GM23338 (cell line): ENCODE measurements at regions not wholly inside any gene's neighbourhood (a gene's known extent, or its start where the extent isn't known, plus 50 kb on each side); places are given as distances from the start of the nearest gene placed in this dataset.
A peak's percentile ranks its signal among the peaks of the same experiment; 100 is the strongest.

ENCODE experiments used
- ATAC-seq: fragments of 200-7000 bp; cut with Tn5 transposase; 3 replicates; pipeline ENCODE4 v1.9.1; 2020
- DNase-seq: peaks from one replicate; pipeline ENCODE4 v3.0.0-alpha.2; 2015; ENCODE audit warnings: low spot score
- H2AFZ ChIP-seq: fragments of 200-600 bp; sonication (generic); 2 replicates; pipeline ENCODE4 v1.8.0; 2016; ENCODE audit warnings: antibody characterized with exemption, mild to moderate bottlenecking, moderate library complexity
- H3F3A ChIP-seq: fragments of 200-600 bp; sonication (generic); replicated peaks from 2 replicates; pipeline ENCODE4 v1.8.0; 2017; ENCODE audit warnings: antibody characterized with exemption, mixed run types, low read depth
- H3K27ac ChIP-seq: fragments of 200-600 bp; sonication (generic); 2 replicates; pipeline ENCODE4 v1.6.1; 2016; ENCODE audit warnings: low read depth
- H3K27me3 ChIP-seq: fragments of 200-600 bp; sonication (generic); 2 replicates; pipeline ENCODE4 v1.8.0; 2016; ENCODE audit warnings: mild to moderate bottlenecking, mixed run types, moderate library complexity; ENCODE audit not compliant: insufficient read depth
- H3K36me3 ChIP-seq: fragments of 200-600 bp; sonication (generic); 2 replicates; pipeline ENCODE4 v1.8.0; 2016; ENCODE audit warnings: mild to moderate bottlenecking; ENCODE audit not compliant: insufficient read depth
- H3K4me1 ChIP-seq: fragments of 200-600 bp; sonication (generic); 2 replicates; pipeline ENCODE4 v1.8.0; 2016; ENCODE audit warnings: mild to moderate bottlenecking, moderate library complexity; ENCODE audit not compliant: insufficient read depth
- H3K4me2 ChIP-seq: fragments of 200-600 bp; sonication (generic); 2 replicates; pipeline ENCODE4 v1.7.1; 2017; ENCODE audit warnings: mixed run types
- H3K4me3 ChIP-seq: fragments of 200-600 bp; sonication (generic); 2 replicates; pipeline ENCODE4 v1.6.1; 2016; ENCODE audit warnings: mixed run types
- H3K79me2 ChIP-seq: fragments of 200-600 bp; sonication (generic); replicated peaks from 2 replicates; pipeline ENCODE4 v1.8.0; 2017; ENCODE audit warnings: mild to moderate bottlenecking; ENCODE audit not compliant: insufficient read depth
- H3K9me2 ChIP-seq: fragments of 200-600 bp; sonication (generic); 2 replicates; pipeline ENCODE4 v1.8.0; 2017; ENCODE audit not compliant: insufficient read depth
- H4K20me1 ChIP-seq: fragments of 200-600 bp; sonication (generic); replicated peaks from 2 replicates; pipeline ENCODE4 v1.8.0; 2017; ENCODE audit warnings: mild to moderate bottlenecking; ENCODE audit not compliant: insufficient read depth
- H3K27ac Mint-ChIP-seq: 2 replicates; pipeline ENCODE4 v1.8.0; 2020; ENCODE audit warnings: inconsistent platforms, mild to moderate bottlenecking, moderate library complexity, mixed read lengths
- H3K27me3 Mint-ChIP-seq: 3 replicates; pipeline ENCODE4 v1.8.0; 2022; ENCODE audit warnings: low read depth, mild to moderate bottlenecking, moderate library complexity, mixed read lengths, inconsistent platforms; ENCODE audit not compliant: insufficient read depth, poor library complexity
- H3K36me3 Mint-ChIP-seq: 3 replicates; pipeline ENCODE4 v1.8.0; 2021; ENCODE audit warnings: low read depth, mild to moderate bottlenecking, inconsistent platforms, moderate library complexity, mixed read lengths
- H3K4me1 Mint-ChIP-seq: 3 replicates; pipeline ENCODE4 v1.8.0; 2020; ENCODE audit warnings: mild to moderate bottlenecking, inconsistent platforms, mixed read lengths
- H3K4me3 Mint-ChIP-seq: 3 replicates; pipeline ENCODE4 v1.8.0; 2021; ENCODE audit warnings: moderate library complexity, mild to moderate bottlenecking, inconsistent platforms, mixed read lengths
- H3K9me3 Mint-ChIP-seq: 3 replicates; pipeline ENCODE4 v1.8.0; 2020; ENCODE audit warnings: moderate library complexity, mild to moderate bottlenecking, inconsistent platforms, mixed read lengths
- CTCF ChIP-seq, 2 experiments: fragments of 200-600 bp in 1 of 2; sonication (generic) in 1 of 2; conservative IDR thresholded peaks; 2 replicates each; pipeline versions ENCODE4 v1.5.1 to v1.6.1; 2016 to 2017; ENCODE audit warnings: antibody characterized with exemption in 2 of 2, low read depth in 2 of 2, mild to moderate bottlenecking in 2 of 2, moderate library complexity in 1 of 2
- ETS1 ChIP-seq: IDR thresholded peaks from 2 replicates; pipeline ENCODE4 v1.6.1; 2016; ENCODE audit warnings: antibody characterized with exemption
- EZH2phosphoT487 ChIP-seq: fragments of 200-600 bp; sonication (generic); IDR thresholded peaks from one replicate; pipeline ENCODE4 v1.8.1; 2018; ENCODE audit warnings: antibody characterized with exemption; ENCODE audit not compliant: unreplicated experiment
- JUNB ChIP-seq: IDR thresholded peaks from one replicate; pipeline ENCODE4 v1.6.1; 2016; ENCODE audit warnings: antibody characterized with exemption; ENCODE audit not compliant: unreplicated experiment
- NANOG ChIP-seq: IDR thresholded peaks from 2 replicates; pipeline ENCODE4 v1.6.1; 2016; ENCODE audit warnings: antibody characterized with exemption, borderline replicate concordance
- ZNF331 ChIP-seq: fragments of 250-450 bp; sonication (Bioruptor Pico); IDR thresholded peaks from 2 replicates; pipeline ENCODE4 v1.5.0; 2020; ENCODE audit warnings: low read depth, mild to moderate bottlenecking, moderate library complexity
- ZNF462 ChIP-seq: fragments of 250-450 bp; sonication (Bioruptor Pico); IDR thresholded peaks from 2 replicates; pipeline ENCODE4 v1.5.0; 2020; ENCODE audit warnings: mild to moderate bottlenecking, moderate library complexity

- H3K27me3 Mint-ChIP-seq = peaks cover 2% of the 10 kb centered on the region
- H3K4me1 Mint-ChIP-seq = no peaks in the 10 kb centered on the region
- no peaks in the 10 kb centered on the region for H3F3A ChIP-seq
- no peak overlapping the region for H3K27ac Mint-ChIP-seq
- H3K27ac ChIP-seq = no peak overlapping the region
- H3K9me3 Mint-ChIP-seq = no peaks in the 10 kb centered on the region
- H4K20me1 ChIP-seq = no peaks in the 10 kb centered on the region
- H3K4me1 ChIP-seq = no peaks in the 10 kb centered on the region
- H3K4me2 ChIP-seq = no peak overlapping the region
- H3K36me3 ChIP-seq = no peaks in the 10 kb centered on the region
- ATAC-seq (no peak), DNase-seq (no peak)
- no peaks in the 10 kb centered on the region for H3K9me2 ChIP-seq
- H2AFZ ChIP-seq = no peak overlapping the region
- H3K4me3 ChIP-seq = no peak overlapping the region
- H3K36me3 Mint-ChIP-seq = no peaks in the 10 kb centered on the region
- no peak overlapping the region for H3K4me3 Mint-ChIP-seq
- no peaks in the 10 kb centered on the region for H3K79me2 ChIP-seq
- TF ChIP-seq NANOG (no peak), ZNF331 (CRISPR knock-in tag) (no peak), CTCF (conservative IDR thresholded peaks at IDR 0.05; ENCODE audit: low read depth in 2 of 2) (peak in 1 of 2 experiments; percentile 32; a peak in 1 of 4 replicates), ETS1 (no peak), JUNB (no peak)
- no peaks in the 10 kb centered on the region for H3K27me3 ChIP-seq
These were observed 760.2 kb upstream of the SLC39A10 start for GRCh38 chr2:194896871-194897270.

GRCh38 chr2:194883711-194884110 lies 773.3 kb upstream of the SLC39A10 start:
- TF ChIP-seq CTCF (conservative IDR thresholded peaks at IDR 0.05; ENCODE audit: low read depth in 2 of 2) (no peak), JUNB (no peak), ZNF462 (CRISPR knock-in tag) (no peak), EZH2phosphoT487 (no peak)
- H3K27ac Mint-ChIP-seq = no peak overlapping the region
- no peaks in the 10 kb centered on the region for H3K79me2 ChIP-seq
- H3K4me2 ChIP-seq = no peak overlapping the region
- no peak overlapping the region for H3K4me3 Mint-ChIP-seq
- H3F3A ChIP-seq = no peaks in the 10 kb centered on the region
- no peaks in the 10 kb centered on the region for H3K36me3 Mint-ChIP-seq
- no peak overlapping the region for H2AFZ ChIP-seq
- H3K36me3 ChIP-seq = no peaks in the 10 kb centered on the region
- no peaks in the 10 kb centered on the region; the same call in 2 of the 3 replicates for H3K4me1 Mint-ChIP-seq
- no peaks in the 10 kb centered on the region for H3K9me3 Mint-ChIP-seq
- DNase-seq = no peak
- no peak overlapping the region for H3K4me3 ChIP-seq
- no peak overlapping the region for H3K27ac ChIP-seq
- no peaks in the 10 kb centered on the region for H4K20me1 ChIP-seq
- H3K9me2 ChIP-seq = no peaks in the 10 kb centered on the region
- no peaks in the 10 kb centered on the region for H3K27me3 Mint-ChIP-seq
- no peaks in the 10 kb centered on the region for H3K4me1 ChIP-seq
- H3K27me3 ChIP-seq = no peaks in the 10 kb centered on the region
- no peak for ATAC-seq
